K562 (cell line): ENCODE measurements at regions not wholly inside any gene's neighbourhood (a gene's known extent, or its start where the extent isn't known, plus 50 kb on each side); places are given as distances from the start of the nearest gene placed in this dataset.

Experiments used
- ATAC-seq: fragments of 200-7000 bp; cut with Tn5 transposase; 3 replicates; pipeline ENCODE4 v1.9.1; 2020; ENCODE audit warnings: moderate library complexity
- BruUV-seq: library from RNA; stranded (reverse); fragments of 400-500 nt; replicated peaks from 2 replicates; lab custom pipeline; 2021; lab: Mats Ljungman, UMichigan
- CTCF ChIA-PET: fragments of 300-600 bp; formaldehyde crosslinking; extraction: SDS; loops from one replicate; lab custom pipeline; 2021; ENCODE audit warnings: low intra/inter-chr PET ratio; lab: Yijun Ruan, JAX
- POLR2A ChIA-PET: fragments of 300-600, 350-650 bp; sonication (Branson Sonifier 250); formaldehyde crosslinking; extraction: SDS; loops from one replicate; lab custom pipeline; 2021; ENCODE audit warnings: antibody characterized with exemption, inconsistent platforms; lab: Yijun Ruan, JAX
- DNase-seq, 4 experiments: peaks; one replicate each; pipeline versions ENCODE4 v3.0.0 to v3.0.0-alpha.2; 2011 to 2018; ENCODE audit warnings: low spot score in 3 of 4, mixed read lengths in 3 of 4; ENCODE audit errors: extremely low read depth in 1 of 4
- FAIRE-seq: peaks from 2 replicates; lab custom pipeline; 2011; peaks lifted over from hg19 to GRCh38; lab: Jason Lieb, UNC
- H2AFZ ChIP-seq: 2 replicates; pipeline ENCODE4 v1.6.0; 2011; ENCODE audit warnings: low read depth, low read length, control low read depth, inconsistent platforms
- H3K27ac ChIP-seq: fragments of 200-600 bp; 3 replicates; pipeline ENCODE4 v1.8.0; 2011; ENCODE audit warnings: low read depth, mild to moderate bottlenecking, control low read depth, inconsistent platforms, low read length, moderate library complexity, mixed read lengths; ENCODE audit errors: extremely low read depth
- H3K27me3 ChIP-seq, 2 experiments: fragments of 300-600 bp in 1 of 2; 2 replicates in 1 of 2; 3 replicates in 1 of 2; pipeline versions ENCODE4 v1.6.0 to v1.8.0; 2011; ENCODE audit warnings: inconsistent platforms in 2 of 2, low read length in 2 of 2, mild to moderate bottlenecking in 1 of 2, mixed read lengths in 1 of 2, moderate library complexity in 1 of 2; ENCODE audit not compliant: control insufficient read depth in 2 of 2, insufficient read depth in 2 of 2
- H3K36me3 ChIP-seq: fragments of 300-600 bp; 3 replicates; pipeline ENCODE4 v1.8.0; 2011; ENCODE audit warnings: mild to moderate bottlenecking, low read length, inconsistent platforms; ENCODE audit not compliant: control insufficient read depth, insufficient read depth
- H3K4me1 ChIP-seq, 2 experiments: fragments of 200-600 bp in 1 of 2; replicated peaks in 1 of 2; 2 replicates in 1 of 2; 3 replicates in 1 of 2; pipeline versions ENCODE4 v1.5.1 to v1.8.0; 2011; ENCODE audit warnings: inconsistent platforms in 2 of 2, low read length in 2 of 2, mild to moderate bottlenecking in 1 of 2, mixed read lengths in 1 of 2, moderate library complexity in 1 of 2; ENCODE audit not compliant: control insufficient read depth in 2 of 2, insufficient read depth in 2 of 2
- H3K4me2 ChIP-seq: 2 replicates; pipeline ENCODE4 v1.6.1; 2011; ENCODE audit warnings: low read length, control low read depth, inconsistent platforms, mixed read lengths; ENCODE audit not compliant: insufficient read depth
- H3K4me3 ChIP-seq: fragments of 200-600 bp; sonication (generic), shearing (Covaris generic); 2 replicates; pipeline ENCODE4 v1.5.1; 2016; ENCODE audit warnings: control low read depth, inconsistent platforms
- H3K79me2 ChIP-seq: fragments of 200-600 bp; 3 replicates; pipeline ENCODE4 v1.8.0; 2011; ENCODE audit warnings: low read length, inconsistent platforms; ENCODE audit not compliant: control insufficient read depth, insufficient read depth
- H3K9ac ChIP-seq, 2 experiments: 2 replicates each; pipeline versions ENCODE4 v1.6.0 to v1.6.1; 2011; ENCODE audit warnings: low read depth in 2 of 2, low read length in 2 of 2, control low read depth in 1 of 2, inconsistent platforms in 1 of 2, mild to moderate bottlenecking in 1 of 2, mixed read lengths in 1 of 2; ENCODE audit not compliant: insufficient read depth in 1 of 2
- H3K9me1 ChIP-seq: one replicate; pipeline ENCODE4 v1.6.0; 2011; ENCODE audit warnings: inconsistent platforms, mild to moderate bottlenecking, low read length, moderate library complexity; ENCODE audit not compliant: control insufficient read depth, insufficient read depth
- H3K9me3 ChIP-seq: replicated peaks from 2 replicates; pipeline ENCODE4 v1.5.1; 2011; ENCODE audit warnings: low read depth, low read length, inconsistent platforms; ENCODE audit not compliant: control insufficient read depth, insufficient read depth
- H4K20me1 ChIP-seq: replicated peaks from 2 replicates; pipeline ENCODE4 v1.6.1; 2011; ENCODE audit warnings: low read length, inconsistent platforms, mixed read lengths; ENCODE audit not compliant: control insufficient read depth, insufficient read depth
- CBX1 ChIP-seq: sonication (generic); IDR thresholded peaks from 2 replicates; pipeline ENCODE4 v1.6.1; 2016; ENCODE audit warnings: antibody characterized with exemption, low read depth, mild to moderate bottlenecking
- ELK3 ChIP-seq: fragments of 450-650 bp; formaldehyde crosslinking; IDR thresholded peaks from 2 replicates; pipeline ENCODE4 v1.4.0; 2020; ENCODE audit warnings: mild to moderate bottlenecking
- FOS ChIP-seq: IDR thresholded peaks from 3 replicates; pipeline ENCODE4 v1.6.1; 2011; ENCODE audit not compliant: insufficient read length; ENCODE audit errors: extremely low read depth
- HLTF ChIP-seq: fragments of 450-650 bp; IDR thresholded peaks from 2 replicates; pipeline ENCODE4 v1.6.1; 2016
- MTA1 ChIP-seq: fragments of 450-650 bp; IDR thresholded peaks from 2 replicates; pipeline ENCODE4 v1.6.1; 2017; ENCODE audit warnings: borderline replicate concordance
- PKNOX1 ChIP-seq: fragments of 450-650 bp; IDR thresholded peaks from 2 replicates; pipeline ENCODE4 v1.6.1; 2016
- STAG1 ChIP-seq: sonication (generic); formaldehyde crosslinking; IDR thresholded peaks from 2 replicates; pipeline ENCODE4 v1.5.0; 2020; ENCODE audit warnings: missing genetic modification reagents, borderline replicate concordance
- ZBTB2 ChIP-seq: fragments of 450-650 bp; IDR thresholded peaks from 2 replicates; pipeline ENCODE4 v1.6.1; 2016; ENCODE audit warnings: antibody characterized with exemption
- ZNF507 ChIP-seq: conservative IDR thresholded peaks from 2 replicates; pipeline ENCODE4 v1.6.1; 2017; ENCODE audit warnings: missing genetic modification characterization, missing compliant biosample characterization
- WGBS: fragments of 100-300 bp; shearing (Covaris generic); methylation state at CpG from one replicate; pipeline ENCODE4 v1.1.6; 2016; ENCODE audit warnings: low coverage, mixed read lengths; ENCODE audit not compliant: insufficient coverage; ENCODE audit errors: missing lambda C conversion rate; 5-methylcytosine and 5-hydroxymethylcytosine counted together
- in situ Hi-C: fragments of 300-500 bp; cut with MboI; formaldehyde crosslinking; loops from 4 replicates; pipeline ENCODE4 v1.15.0; 2018; ENCODE audit warnings: inconsistent platforms, mixed read lengths
- intact Hi-C: fragments of 100-400 bp; cut with micrococcal nuclease; formaldehyde crosslinking; loops from 2 replicates; pipeline ENCODE4 v1.14.2; 2022
- TF ChIP-seq, protein P1 (sequence below), 2 experiments: fragments of 450-650 bp; conservative IDR thresholded peaks; 2 replicates each; pipeline ENCODE4 v1.6.1; 2017; ENCODE audit warnings: mild to moderate bottlenecking in 2 of 2, moderate library complexity in 2 of 2
- TF ChIP-seq, protein P2 (sequence below): fragments of 250-450 bp; sonication (Bioruptor Pico); IDR thresholded peaks from 2 replicates; pipeline ENCODE4 v1.8.0; 2021; ENCODE audit warnings: borderline replicate concordance, mild to moderate bottlenecking, moderate library complexity; ENCODE audit not compliant: poor library complexity, severe bottlenecking
- TF ChIP-seq, protein P3 (sequence below): sonication (generic); formaldehyde crosslinking; IDR thresholded peaks from 2 replicates; pipeline ENCODE4 v1.8.1; 2022; ENCODE audit warnings: missing genetic modification reagents

DNA sequence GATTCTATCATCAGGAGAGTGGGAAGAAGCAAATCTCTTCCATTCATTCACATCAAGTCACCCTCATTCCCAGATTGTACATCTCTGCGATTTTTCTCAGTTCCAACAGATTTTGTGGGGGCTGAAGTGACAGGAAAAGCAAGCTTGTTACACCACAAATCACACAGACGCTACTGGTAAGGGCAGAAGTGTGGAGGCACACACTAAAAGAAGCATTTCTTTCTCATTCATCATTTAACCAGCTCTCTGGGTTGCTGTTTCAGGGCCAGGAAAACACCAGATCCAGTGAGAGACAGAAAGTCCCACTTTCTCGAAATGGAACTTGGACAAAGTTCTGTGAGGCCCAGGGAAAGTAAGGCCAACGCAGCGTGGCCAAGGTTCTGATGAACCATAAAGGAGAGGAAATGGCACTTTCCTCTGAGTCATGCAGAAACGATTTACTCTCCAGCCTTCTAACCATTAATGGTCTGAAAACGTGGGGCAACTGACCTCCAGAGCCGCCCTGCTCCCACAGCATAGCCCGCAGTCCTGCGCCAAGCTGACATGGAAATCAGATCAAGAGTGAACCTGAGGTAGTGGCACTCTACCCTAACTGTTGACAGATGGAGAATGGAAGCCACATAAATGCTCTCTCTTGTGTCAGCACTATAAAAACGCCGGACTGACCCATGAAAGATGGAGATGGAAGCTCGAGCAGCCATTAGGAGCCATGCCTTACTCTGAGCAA, 191.0 kb downstream of the C1D start:
- Histone ChIP-seq H4K20me1 (no peaks in the 10 kb centered on the region), H2AFZ (no peak overlapping the region), H3K79me2 (no peaks in the 10 kb centered on the region), H3K4me2 (no peak overlapping the region), H3K9ac (no peak overlapping the region), H3K9me1 (no peaks in the 10 kb centered on the region), H3K27me3 (no peaks in the 10 kb centered on the region), H3K4me1 (no peaks in the 10 kb centered on the region), H3K4me3 (no peak overlapping the region), H3K27ac (no peak overlapping the region), H3K36me3 (no peaks in the 10 kb centered on the region), H3K9me3 (no peaks in the 10 kb centered on the region)
- ChIA-PET CTCF (no interaction called here), POLR2A (interaction anchor here (0.6 to 0.9 kb wide), 2 partner anchors 12 to 35 kb away, joined by 3 read pairs; no protein-coding TSS in a partner anchor)
- DNase-seq (no peak), FAIRE-seq (no peak), ATAC-seq (no peak)
- BruUV-seq: no TSS peak
- 1% methylated on average over 13 of the region's 13 CpGs for WGBS
- in situ Hi-C loops: no loop called here
- intact Hi-C loops: no loop called here
- TF ChIP-seq MTA1 (no peak), ZNF507 (no peak), HLTF (no peak), PKNOX1 (no peak), STAG1 (CRISPR knock-in tag) (no peak), ZBTB2 (no peak), FOS (no peak), ELK3 (no peak), CBX1 (no peak)
- TF ChIP-seq, protein P1, sequence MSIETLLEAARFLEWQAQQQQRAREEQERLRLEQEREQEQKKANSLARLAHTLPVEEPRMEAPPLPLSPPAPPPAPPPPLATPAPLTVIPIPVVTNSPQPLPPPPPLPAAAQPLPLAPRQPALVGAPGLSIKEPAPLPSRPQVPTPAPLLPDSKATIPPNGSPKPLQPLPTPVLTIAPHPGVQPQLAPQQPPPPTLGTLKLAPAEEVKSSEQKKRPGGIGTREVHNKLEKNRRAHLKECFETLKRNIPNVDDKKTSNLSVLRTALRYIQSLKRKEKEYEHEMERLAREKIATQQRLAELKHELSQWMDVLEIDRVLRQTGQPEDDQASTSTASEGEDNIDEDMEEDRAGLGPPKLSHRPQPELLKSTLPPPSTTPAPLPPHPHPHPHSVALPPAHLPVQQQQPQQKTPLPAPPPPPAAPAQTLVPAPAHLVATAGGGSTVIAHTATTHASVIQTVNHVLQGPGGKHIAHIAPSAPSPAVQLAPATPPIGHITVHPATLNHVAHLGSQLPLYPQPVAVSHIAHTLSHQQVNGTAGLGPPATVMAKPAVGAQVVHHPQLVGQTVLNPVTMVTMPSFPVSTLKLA (conservative IDR thresholded peaks at IDR 0.05): no peak
- TF ChIP-seq, protein P2, sequence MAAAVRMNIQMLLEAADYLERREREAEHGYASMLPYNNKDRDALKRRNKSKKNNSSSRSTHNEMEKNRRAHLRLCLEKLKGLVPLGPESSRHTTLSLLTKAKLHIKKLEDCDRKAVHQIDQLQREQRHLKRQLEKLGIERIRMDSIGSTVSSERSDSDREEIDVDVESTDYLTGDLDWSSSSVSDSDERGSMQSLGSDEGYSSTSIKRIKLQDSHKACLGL (CRISPR knock-in tag): no peak
- TF ChIP-seq, protein P3, sequence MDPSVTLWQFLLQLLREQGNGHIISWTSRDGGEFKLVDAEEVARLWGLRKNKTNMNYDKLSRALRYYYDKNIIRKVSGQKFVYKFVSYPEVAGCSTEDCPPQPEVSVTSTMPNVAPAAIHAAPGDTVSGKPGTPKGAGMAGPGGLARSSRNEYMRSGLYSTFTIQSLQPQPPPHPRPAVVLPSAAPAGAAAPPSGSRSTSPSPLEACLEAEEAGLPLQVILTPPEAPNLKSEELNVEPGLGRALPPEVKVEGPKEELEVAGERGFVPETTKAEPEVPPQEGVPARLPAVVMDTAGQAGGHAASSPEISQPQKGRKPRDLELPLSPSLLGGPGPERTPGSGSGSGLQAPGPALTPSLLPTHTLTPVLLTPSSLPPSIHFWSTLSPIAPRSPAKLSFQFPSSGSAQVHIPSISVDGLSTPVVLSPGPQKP (CRISPR knock-in tag): no peak
